Liver (tissue), 3 donors: ENCODE measurements at regions not wholly inside any gene's neighbourhood (a gene's known extent, or its start where the extent isn't known, plus 50 kb on each side); places are given as distances from the start of the nearest gene placed in this dataset.

Experiments
- JUND ChIP-seq, 2 donors: IDR thresholded peaks; 2 replicates each; pipeline ENCODE4 v1.6.1; 2016; ENCODE audit warnings: antibody characterized with exemption in 2 of 2
- RAD21 ChIP-seq, 2 donors: IDR thresholded peaks; 2 replicates each; pipeline ENCODE4 v1.6.1; 2016; ENCODE audit warnings: antibody characterized with exemption in 2 of 2, mild to moderate bottlenecking in 2 of 2
- TF ChIP-seq, protein P1 (sequence below): fragments of 150-350 bp; IDR thresholded peaks from 2 replicates; pipeline ENCODE4 v1.5.1; 2017; ENCODE audit warnings: improper control_type of control experiment, low read depth, low read length; ENCODE audit not compliant: missing input control
- TF ChIP-seq, protein P2 (sequence below): IDR thresholded peaks from 2 replicates; pipeline ENCODE4 v1.6.1; 2016; ENCODE audit warnings: antibody characterized with exemption
- donor health status: healthy.
- donor health status: healthy.

DNA sequence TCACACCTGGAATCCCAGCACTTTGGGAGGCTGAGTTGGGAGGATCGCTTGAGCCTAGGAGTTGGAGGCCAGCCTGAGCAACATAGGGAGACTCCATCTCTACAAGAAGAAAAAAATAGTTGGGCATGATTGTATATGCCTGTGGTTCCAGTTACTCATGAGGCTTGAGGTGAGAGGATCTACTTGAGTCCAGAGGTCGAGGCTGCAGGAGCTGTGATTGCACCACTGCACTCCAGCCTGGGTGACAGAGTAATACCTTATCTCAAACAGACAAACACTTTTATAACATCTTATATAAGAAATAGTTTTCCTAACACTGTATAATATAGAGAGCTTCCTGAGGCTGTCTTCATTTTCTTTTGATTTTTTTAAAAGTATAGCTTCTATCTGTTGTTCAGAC is 448.4 kb upstream of the COBL start:
- TF ChIP-seq, protein P1, sequence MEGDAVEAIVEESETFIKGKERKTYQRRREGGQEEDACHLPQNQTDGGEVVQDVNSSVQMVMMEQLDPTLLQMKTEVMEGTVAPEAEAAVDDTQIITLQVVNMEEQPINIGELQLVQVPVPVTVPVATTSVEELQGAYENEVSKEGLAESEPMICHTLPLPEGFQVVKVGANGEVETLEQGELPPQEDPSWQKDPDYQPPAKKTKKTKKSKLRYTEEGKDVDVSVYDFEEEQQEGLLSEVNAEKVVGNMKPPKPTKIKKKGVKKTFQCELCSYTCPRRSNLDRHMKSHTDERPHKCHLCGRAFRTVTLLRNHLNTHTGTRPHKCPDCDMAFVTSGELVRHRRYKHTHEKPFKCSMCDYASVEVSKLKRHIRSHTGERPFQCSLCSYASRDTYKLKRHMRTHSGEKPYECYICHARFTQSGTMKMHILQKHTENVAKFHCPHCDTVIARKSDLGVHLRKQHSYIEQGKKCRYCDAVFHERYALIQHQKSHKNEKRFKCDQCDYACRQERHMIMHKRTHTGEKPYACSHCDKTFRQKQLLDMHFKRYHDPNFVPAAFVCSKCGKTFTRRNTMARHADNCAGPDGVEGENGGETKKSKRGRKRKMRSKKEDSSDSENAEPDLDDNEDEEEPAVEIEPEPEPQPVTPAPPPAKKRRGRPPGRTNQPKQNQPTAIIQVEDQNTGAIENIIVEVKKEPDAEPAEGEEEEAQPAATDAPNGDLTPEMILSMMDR = no peak
- TF ChIP-seq RAD21 (IDR thresholded peaks at IDR 0.05) = no peak
- TF ChIP-seq, protein P2, sequence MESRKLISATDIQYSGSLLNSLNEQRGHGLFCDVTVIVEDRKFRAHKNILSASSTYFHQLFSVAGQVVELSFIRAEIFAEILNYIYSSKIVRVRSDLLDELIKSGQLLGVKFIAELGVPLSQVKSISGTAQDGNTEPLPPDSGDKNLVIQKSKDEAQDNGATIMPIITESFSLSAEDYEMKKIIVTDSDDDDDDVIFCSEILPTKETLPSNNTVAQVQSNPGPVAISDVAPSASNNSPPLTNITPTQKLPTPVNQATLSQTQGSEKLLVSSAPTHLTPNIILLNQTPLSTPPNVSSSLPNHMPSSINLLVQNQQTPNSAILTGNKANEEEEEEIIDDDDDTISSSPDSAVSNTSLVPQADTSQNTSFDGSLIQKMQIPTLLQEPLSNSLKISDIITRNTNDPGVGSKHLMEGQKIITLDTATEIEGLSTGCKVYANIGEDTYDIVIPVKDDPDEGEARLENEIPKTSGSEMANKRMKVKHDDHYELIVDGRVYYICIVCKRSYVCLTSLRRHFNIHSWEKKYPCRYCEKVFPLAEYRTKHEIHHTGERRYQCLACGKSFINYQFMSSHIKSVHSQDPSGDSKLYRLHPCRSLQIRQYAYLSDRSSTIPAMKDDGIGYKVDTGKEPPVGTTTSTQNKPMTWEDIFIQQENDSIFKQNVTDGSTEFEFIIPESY = no peak
- no peak for TF ChIP-seq JUND (IDR thresholded peaks at IDR 0.05)
